IgD-negative memory B cell (primary cell): ENCODE measurements at regions not wholly inside any gene's neighbourhood (a gene's known extent, or its start where the extent isn't known, plus 50 kb on each side); places are given as distances from the start of the nearest gene placed in this dataset.

Experiments used
- H3K27ac Mint-ChIP-seq, 3 donors: one replicate each; pipeline ENCODE4 v1.8.0; 2020 to 2022; ENCODE audit warnings: mild to moderate bottlenecking in 3 of 3, mixed read lengths in 3 of 3, moderate library complexity in 1 of 3
- H3K27me3 Mint-ChIP-seq: one replicate; pipeline ENCODE4 v1.8.0; 2021; ENCODE audit warnings: mixed read lengths
- H3K36me3 Mint-ChIP-seq: one replicate; pipeline ENCODE4 v1.8.0; 2020; ENCODE audit warnings: mild to moderate bottlenecking, mixed read lengths
- H3K4me1 Mint-ChIP-seq, 3 donors: one replicate each; pipeline ENCODE4 v1.8.0; 2020 to 2022; ENCODE audit warnings: mixed read lengths in 3 of 3, mild to moderate bottlenecking in 1 of 3
- H3K4me3 Mint-ChIP-seq, 4 donors: one replicate each; pipeline ENCODE4 v1.8.0; 2020 to 2022; ENCODE audit warnings: mild to moderate bottlenecking in 4 of 4, mixed read lengths in 4 of 4, moderate library complexity in 3 of 4
- H3K9me3 Mint-ChIP-seq, 3 donors: one replicate each; pipeline ENCODE4 v1.8.0; 2020 to 2021; ENCODE audit warnings: mixed read lengths in 3 of 3, mild to moderate bottlenecking in 1 of 3

DNA sequence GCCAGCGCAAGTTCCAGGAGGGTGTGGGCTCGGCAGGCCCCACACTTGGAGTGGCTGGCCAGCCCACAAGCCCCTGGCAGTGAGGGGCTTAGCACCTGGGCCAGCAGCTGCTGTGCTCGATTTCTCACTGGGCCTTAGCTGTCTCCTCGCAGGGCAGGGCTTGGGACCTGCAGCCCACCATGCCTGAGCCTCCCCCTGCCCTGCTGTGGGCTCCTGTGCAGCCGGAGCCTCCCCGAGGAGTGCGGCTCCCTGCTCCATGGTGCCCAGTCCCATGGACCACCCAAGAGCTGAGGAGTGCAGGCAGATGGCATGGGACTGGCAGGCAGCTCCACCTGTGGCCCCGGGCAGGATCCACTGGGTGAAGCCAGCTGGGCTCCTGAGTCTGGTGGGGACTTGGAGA is 139.2 kb upstream of the CXCL13 start:
- Mint-ChIP-seq H3K9me3 (peaks cover 0 to 13% (median 4%) of the 10 kb centered on the region in 3 donors), H3K4me1 (peaks cover 0 to 4% (median 0%) of the 10 kb centered on the region in 3 donors), H3K4me3 (no peak overlapping the region), H3K27me3 (peaks cover 5% of the 10 kb centered on the region), H3K36me3 (peaks cover 3% of the 10 kb centered on the region), H3K27ac (no peak overlapping the region)

DNA sequence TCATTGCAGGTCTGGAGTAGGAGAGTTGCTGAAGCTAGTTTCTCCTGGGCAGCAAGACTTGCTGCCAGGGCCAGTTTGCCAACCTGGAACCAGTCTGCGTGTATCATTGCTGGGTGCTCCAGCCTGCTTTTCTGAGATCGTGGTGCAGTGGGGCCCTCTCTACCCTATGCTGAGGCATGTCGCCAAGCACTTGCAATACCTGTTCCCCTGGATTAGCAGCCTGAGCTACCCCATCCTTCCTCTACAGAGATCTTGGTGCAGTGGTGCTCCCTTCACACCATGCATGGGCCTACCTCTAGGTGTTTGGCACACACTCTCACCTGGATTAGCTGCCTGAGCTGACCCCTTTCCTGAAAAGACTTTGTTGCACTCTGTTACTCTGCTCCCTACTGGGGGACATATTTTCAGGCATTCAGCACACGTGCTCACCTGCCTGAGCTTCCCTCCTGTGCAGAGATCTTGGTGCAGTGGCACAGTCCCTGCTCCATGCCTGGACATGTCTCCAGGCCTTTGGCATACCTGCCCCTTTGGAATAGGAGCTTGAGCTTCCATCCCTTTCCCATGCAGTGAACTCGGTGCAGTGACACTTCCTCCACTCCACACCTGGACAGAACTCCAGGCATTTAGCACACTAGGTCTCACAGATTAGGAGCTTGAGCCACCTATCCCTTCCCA is 133.7 kb upstream of the CXCL13 start:
- no peak overlapping the region for H3K4me3 Mint-ChIP-seq
- H3K36me3 Mint-ChIP-seq: peaks cover 2% of the 10 kb centered on the region
- H3K27ac Mint-ChIP-seq: no peak overlapping the region
- peaks cover 0 to 3% (median 0%) of the 10 kb centered on the region in 3 donors for H3K9me3 Mint-ChIP-seq
- no peaks in the 10 kb centered on the region for H3K4me1 Mint-ChIP-seq
- no peaks in the 10 kb centered on the region for H3K27me3 Mint-ChIP-seq

DNA sequence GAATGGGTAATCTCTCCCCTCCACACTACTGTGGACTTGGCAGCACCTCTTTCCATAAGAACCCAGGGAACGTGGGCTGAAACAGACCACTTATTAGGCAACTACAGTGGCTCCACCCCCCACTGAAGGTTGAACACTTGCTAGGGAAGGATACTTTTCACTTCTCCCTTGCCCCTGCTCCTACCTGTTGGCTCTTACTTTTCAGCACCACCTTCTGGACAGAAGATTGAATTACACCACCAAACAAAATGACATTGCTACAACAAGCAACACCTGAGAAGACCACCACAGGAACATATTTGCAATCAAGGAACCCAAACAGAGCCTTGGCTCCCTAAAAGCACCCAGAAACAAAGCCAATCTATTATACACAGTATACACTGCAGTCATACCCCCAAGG is 132.1 kb upstream of the CXCL13 start:
- H3K9me3 Mint-ChIP-seq: peaks cover 0 to 5% (median 0%) of the 10 kb centered on the region in 3 donors
- no peak overlapping the region for H3K27ac Mint-ChIP-seq
- no peaks in the 10 kb centered on the region for H3K27me3 Mint-ChIP-seq
- peak overlapping the region in 1 of 4 donors; percentile 14 for H3K4me3 Mint-ChIP-seq
- peaks cover 3% of the 10 kb centered on the region for H3K36me3 Mint-ChIP-seq
- no peaks in the 10 kb centered on the region for H3K4me1 Mint-ChIP-seq

DNA sequence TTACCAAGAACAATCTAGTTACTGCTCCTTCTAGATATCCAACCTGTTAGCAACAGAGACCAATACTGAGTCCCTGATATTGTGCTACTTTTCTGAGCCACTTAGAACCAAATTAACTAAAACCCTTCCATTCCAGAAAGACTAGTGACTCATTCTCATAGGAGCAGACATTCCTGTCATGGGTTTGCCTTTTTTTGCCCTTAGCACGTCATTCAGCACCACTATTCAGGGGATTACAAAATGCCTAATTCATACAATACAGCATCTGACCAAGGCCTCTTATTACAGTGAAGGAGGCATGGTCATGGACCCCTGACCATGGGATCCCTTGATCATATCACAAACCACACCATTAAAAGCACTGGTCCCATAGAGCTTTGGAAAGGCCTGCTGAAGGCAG is 123.8 kb upstream of the CXCL13 start:
- peaks cover 0 to 1% (median 0%) of the 10 kb centered on the region in 3 donors for H3K4me1 Mint-ChIP-seq
- peaks cover 0 to 3% (median 0%) of the 10 kb centered on the region in 3 donors for H3K9me3 Mint-ChIP-seq
- H3K27me3 Mint-ChIP-seq: no peaks in the 10 kb centered on the region
- H3K4me3 Mint-ChIP-seq: no peak overlapping the region
- no peak overlapping the region for H3K27ac Mint-ChIP-seq
- peaks cover 3% of the 10 kb centered on the region for H3K36me3 Mint-ChIP-seq

DNA sequence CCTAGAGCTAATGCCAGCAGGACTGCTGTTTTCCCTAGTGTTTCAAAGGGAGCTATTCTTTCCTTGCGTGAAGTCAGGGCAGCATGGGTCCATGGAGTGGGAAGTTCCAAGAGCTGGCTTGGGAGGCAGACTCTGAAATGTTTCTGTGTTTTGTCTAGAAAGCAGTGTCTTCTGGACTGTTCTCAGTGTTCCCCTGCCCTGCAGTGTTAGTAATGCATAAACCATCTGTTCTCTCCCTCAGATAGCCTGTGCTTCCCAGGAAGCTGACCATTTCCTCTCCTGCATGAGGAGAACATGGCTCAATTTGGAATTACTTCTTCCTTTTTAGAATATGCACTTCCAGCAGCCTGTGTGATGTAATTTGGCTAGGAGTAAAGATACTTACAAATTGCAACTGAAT is 116.7 kb upstream of the CXCL13 start:
- Mint-ChIP-seq H3K9me3 (peaks cover 0 to 3% (median 0%) of the 10 kb centered on the region in 3 donors), H3K36me3 (no peaks in the 10 kb centered on the region), H3K4me3 (no peak overlapping the region), H3K4me1 (peaks cover 4 to 13% (median 4%) of the 10 kb centered on the region in 3 donors), H3K27ac (no peak overlapping the region), H3K27me3 (no peaks in the 10 kb centered on the region)

DNA sequence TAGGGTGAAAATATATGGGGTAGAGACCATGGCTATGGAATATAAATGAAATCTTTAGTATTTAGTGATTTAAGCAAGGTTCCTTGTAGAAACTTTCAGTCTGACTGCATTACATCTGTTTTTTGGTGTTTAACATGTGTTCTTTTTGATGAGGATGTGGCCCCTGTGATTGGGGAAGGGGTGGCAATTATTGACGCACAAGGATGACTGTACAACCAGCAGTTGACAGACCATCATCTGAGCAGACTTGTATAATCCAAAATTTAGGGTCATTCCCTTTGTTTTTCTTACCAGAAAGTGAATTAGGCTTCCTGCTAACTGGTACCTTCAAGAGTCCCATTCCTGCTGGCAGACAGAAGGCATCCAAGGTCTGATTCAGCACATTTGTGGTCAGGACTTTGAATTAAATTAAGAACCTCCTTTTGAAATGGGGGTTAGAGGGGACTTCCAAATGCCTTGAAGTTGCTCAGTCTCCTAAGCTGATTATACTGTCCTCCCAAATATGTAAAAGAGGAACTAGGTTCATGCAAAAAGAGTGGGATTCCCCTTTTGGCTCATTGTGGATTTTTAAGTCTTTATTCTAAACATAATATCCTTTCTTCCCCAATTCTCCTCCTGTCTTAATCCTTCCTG is 112.4 kb upstream of the CXCL13 start:
- peaks cover 4 to 13% (median 7%) of the 10 kb centered on the region in 3 donors for H3K4me1 Mint-ChIP-seq
- H3K36me3 Mint-ChIP-seq: no peaks in the 10 kb centered on the region
- H3K9me3 Mint-ChIP-seq: no peaks in the 10 kb centered on the region
- no peaks in the 10 kb centered on the region for H3K27me3 Mint-ChIP-seq
- H3K4me3 Mint-ChIP-seq: no peak overlapping the region
- peak overlapping the region in 1 of 3 donors; percentile 24 for H3K27ac Mint-ChIP-seq

DNA sequence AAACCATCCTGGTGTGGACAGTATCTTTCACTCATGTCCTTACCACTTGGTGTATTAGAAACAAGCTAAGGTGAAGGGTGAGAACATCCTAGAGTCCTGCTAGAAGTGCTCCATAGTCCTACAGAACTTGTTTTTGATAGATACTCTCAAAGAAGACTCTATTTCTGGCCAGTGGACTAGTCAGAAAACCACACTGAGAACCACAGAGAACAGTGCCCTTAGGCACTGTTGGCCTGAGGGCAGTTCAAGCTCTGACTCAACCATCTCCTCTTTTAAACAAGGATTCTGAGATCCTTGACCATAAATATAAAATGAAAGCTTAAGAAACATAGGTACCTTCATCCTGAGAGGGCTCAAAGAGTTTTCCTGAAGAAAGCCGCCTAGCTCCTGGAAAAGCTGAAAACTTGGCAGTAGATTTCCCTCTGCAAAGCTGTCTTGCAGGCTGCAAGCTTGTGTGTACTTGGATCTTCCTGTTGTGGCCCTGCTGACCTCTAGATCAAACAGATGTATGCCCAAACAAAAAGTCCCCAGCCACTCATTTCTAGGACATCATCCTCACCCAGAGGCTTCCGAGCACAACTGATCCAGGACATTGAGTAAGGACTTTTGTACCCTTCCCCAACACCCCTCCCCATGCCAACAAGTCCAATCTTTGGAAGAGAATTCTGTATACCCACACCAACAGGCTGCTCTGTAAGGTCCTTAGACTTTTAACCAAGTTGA is 111.6 kb upstream of the CXCL13 start:
- Mint-ChIP-seq H3K27ac (peak overlapping the region in 1 of 3 donors; percentile 71), H3K36me3 (no peaks in the 10 kb centered on the region), H3K9me3 (no peaks in the 10 kb centered on the region), H3K4me1 (peaks cover 4 to 13% (median 7%) of the 10 kb centered on the region in 3 donors), H3K4me3 (no peak overlapping the region), H3K27me3 (no peaks in the 10 kb centered on the region)

DNA sequence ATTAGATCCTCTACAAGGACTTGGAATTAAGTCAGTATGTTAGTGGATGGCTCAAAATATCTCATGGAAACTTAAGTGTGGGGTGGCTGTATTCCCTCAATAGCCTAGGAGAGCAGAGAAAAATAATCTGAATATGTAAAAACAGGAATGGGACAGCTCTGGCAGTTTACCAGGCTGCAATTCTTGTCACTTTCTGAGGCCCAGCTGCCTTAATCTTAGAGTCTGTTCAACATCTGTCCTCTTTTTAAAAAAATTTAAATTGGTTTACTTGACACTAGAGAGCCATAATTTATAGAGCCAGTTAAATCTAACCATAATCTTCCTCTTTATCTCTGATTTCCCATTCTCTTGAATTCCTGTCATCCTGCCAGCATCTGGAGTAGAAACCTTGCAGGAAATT is 109.2 kb upstream of the CXCL13 start:
- no peaks in the 10 kb centered on the region for H3K27me3 Mint-ChIP-seq
- H3K9me3 Mint-ChIP-seq: no peaks in the 10 kb centered on the region
- H3K4me3 Mint-ChIP-seq: no peak overlapping the region
- no peaks in the 10 kb centered on the region for H3K36me3 Mint-ChIP-seq
- no peak overlapping the region for H3K27ac Mint-ChIP-seq
- H3K4me1 Mint-ChIP-seq: peaks cover 4 to 13% (median 7%) of the 10 kb centered on the region in 3 donors

DNA sequence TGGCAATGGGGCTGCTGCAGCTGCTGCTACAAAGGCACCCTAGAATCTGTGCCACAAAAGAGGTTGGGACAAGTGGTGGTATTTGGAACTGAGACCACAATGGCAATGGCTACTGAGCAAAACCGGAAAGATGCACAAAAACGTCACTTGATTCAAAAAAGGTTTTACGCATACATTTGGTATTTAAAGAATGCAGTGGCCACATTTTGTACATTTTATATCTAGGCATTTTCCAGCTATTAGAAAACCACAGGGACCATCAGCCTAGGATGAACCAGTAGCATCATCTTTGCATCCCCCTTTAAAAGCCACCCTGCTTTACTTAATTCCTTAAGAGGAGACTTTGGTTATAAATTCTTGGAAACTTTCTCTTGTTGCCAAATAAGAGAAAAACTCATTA is 104.8 kb upstream of the CXCL13 start:
- Mint-ChIP-seq H3K27ac (no peak overlapping the region), H3K4me1 (no peaks in the 10 kb centered on the region), H3K27me3 (no peaks in the 10 kb centered on the region), H3K36me3 (no peaks in the 10 kb centered on the region), H3K4me3 (no peak overlapping the region), H3K9me3 (no peaks in the 10 kb centered on the region)

DNA sequence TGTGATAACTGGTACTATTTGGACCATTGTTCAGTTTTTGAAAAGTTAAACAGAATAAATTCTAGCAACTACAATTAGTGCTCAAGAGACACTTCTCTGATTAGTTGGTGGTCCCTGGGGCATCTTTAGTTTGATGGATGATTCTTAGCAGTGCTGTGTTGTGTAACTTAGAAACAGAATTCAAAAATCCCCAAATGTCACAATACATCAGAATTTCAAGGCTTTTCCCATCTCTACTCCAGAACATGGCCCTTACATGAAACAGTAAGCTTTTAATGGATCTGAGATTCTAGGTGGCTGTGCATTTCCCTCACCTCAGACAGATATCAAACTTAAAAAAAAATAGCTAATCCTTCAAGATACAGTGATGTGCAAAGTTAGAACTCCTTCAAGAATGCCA is 104.4 kb upstream of the CXCL13 start:
- no peak overlapping the region for H3K4me3 Mint-ChIP-seq
- H3K9me3 Mint-ChIP-seq: no peaks in the 10 kb centered on the region
- H3K36me3 Mint-ChIP-seq: no peaks in the 10 kb centered on the region
- H3K4me1 Mint-ChIP-seq: no peaks in the 10 kb centered on the region
- no peaks in the 10 kb centered on the region for H3K27me3 Mint-ChIP-seq
- H3K27ac Mint-ChIP-seq: no peak overlapping the region

DNA sequence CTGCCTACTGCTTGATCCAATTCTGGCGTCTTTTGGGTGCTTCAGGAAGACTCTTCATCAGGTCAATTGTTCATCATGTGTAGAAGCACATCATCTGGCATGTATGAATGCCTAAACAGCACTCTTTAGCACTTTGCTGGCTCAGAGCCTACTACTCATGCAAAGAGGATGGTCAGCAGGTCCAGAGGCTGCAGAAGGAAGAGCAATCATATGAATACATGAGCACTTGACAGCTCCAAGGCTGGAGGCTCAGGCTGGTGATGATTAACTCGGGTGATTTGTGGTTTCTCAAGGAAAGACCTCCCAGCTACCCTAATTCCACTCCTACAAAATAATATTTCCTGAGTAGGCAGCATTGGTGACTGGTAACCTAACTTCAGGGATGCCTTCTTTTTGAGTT is 103.8 kb upstream of the CXCL13 start:
- H3K4me3 Mint-ChIP-seq: no peak overlapping the region
- H3K27ac Mint-ChIP-seq: no peak overlapping the region
- no peaks in the 10 kb centered on the region for H3K27me3 Mint-ChIP-seq
- no peaks in the 10 kb centered on the region for H3K36me3 Mint-ChIP-seq
- no peaks in the 10 kb centered on the region for H3K4me1 Mint-ChIP-seq
- H3K9me3 Mint-ChIP-seq: no peaks in the 10 kb centered on the region

DNA sequence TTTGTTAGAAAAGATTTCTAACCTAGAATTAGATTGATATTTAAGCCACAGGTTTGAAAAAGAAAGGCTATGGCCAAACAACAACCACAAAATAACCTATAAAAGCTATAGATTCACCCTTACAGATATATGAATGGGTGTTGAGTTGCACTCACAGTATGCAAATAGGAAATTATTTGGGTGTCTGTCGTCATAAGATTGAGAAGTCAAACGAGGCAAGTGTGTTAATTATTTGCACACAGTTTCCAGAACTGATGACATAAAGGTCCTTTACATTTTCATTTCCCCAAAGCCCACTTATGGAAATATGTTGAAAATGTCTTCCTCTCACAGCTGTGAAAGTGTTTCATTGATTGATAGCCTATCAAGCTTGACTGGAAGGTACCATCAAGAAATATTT is 101.2 kb upstream of the CXCL13 start:
- no peak overlapping the region for H3K4me3 Mint-ChIP-seq
- no peak overlapping the region for H3K27ac Mint-ChIP-seq
- H3K27me3 Mint-ChIP-seq: no peaks in the 10 kb centered on the region
- peaks cover 2% of the 10 kb centered on the region for H3K36me3 Mint-ChIP-seq
- no peaks in the 10 kb centered on the region for H3K9me3 Mint-ChIP-seq
- no peaks in the 10 kb centered on the region for H3K4me1 Mint-ChIP-seq

DNA sequence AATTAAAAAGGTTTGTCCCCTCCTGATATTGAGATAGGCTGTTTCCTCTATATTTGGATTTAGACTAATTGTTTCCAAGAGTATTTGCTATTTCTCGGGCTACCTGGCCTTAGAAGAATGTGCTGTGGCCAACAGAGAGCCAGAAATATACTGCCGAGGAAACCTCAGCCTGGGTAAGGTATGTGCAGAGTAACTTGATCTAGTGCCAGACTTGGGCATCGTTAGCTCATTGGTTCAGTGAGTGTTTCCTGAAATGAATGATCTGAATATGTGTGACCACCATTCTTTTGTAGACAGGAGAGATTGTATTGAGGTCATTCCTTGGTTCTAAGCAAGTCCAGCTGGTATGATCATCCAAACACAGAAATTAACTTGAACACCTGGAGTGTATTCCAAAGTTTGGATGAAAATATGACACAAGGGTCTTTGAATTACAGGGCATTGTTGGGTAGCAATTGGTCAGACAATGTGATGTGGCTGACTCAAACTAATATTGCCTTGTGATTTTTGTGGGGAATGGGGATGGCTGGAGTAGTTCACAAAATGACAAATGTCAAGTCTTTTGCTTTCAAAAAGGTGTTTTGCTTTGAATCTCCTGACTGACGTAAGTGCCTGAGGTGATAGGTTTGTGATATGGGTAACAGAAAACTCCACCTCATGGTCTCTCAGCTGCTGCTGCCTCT is 100.2 kb upstream of the CXCL13 start:
- Mint-ChIP-seq H3K27me3 (no peaks in the 10 kb centered on the region), H3K27ac (no peak overlapping the region), H3K4me3 (no peak overlapping the region), H3K9me3 (no peaks in the 10 kb centered on the region), H3K36me3 (peaks cover 2% of the 10 kb centered on the region), H3K4me1 (no peaks in the 10 kb centered on the region)

DNA sequence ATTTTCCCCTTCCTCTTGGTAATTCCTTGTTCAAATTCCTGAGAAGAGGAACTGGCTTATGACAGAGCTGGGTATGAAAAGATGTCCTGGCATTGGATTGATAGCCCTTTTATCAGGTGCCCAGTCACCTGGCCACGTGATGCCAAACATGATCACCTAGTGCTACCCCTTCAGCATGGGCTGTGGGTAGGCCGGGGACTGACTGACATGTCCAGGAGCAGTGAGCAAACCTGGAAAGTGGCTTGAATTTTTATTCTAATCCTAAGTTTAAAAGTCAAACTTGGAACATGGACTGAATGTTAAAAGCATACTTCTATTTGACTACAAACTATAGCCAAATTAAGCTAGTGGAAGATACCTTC is 99.7 kb upstream of the CXCL13 start:
- H3K36me3 Mint-ChIP-seq: peaks cover 2% of the 10 kb centered on the region
- no peak overlapping the region for H3K4me3 Mint-ChIP-seq
- H3K9me3 Mint-ChIP-seq: no peaks in the 10 kb centered on the region
- H3K27me3 Mint-ChIP-seq: no peaks in the 10 kb centered on the region
- H3K4me1 Mint-ChIP-seq: no peaks in the 10 kb centered on the region
- no peak overlapping the region for H3K27ac Mint-ChIP-seq

DNA sequence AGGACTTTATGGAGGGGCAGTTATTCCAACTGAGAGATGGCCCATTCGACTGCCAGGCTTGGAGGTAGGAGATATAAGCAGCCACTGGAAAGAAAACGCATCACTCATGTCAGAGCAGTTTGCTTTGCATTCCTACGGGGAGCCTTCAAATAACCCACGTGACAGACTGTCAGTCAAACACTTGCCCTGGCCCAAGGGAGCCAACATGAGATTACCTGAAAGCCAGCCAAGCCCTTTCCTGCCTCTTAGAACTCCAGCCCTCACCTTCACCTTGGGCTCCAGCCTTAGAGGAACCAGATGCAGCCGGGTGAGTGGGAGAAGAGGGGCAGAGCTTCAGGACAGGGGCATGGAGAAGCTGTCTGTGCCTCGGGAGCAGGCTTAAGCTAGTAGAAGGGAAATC is 95.3 kb upstream of the CXCL13 start:
- Mint-ChIP-seq H3K27me3 (no peaks in the 10 kb centered on the region), H3K4me3 (no peak overlapping the region), H3K4me1 (no peaks in the 10 kb centered on the region), H3K27ac (no peak overlapping the region), H3K36me3 (peaks cover 2% of the 10 kb centered on the region), H3K9me3 (peaks cover 0 to 1% (median 0%) of the 10 kb centered on the region in 3 donors)
